Gastroesophageal sphincter (tissue), 3 donors: ENCODE measurements at regions not wholly inside any gene's neighbourhood (a gene's known extent, or its start where the extent isn't known, plus 50 kb on each side); places are given as distances from the start of the nearest gene placed in this dataset.

Source experiments
- EP300 ChIP-seq: sonication (generic); formaldehyde crosslinking; IDR thresholded peaks from one replicate; pipeline ENCODE4 v1.6.1; 2017; ENCODE audit warnings: antibody characterized with exemption, mild to moderate bottlenecking
- POLR2A ChIP-seq, 2 donors: fragments of 450-650 bp; IDR thresholded peaks; one replicate each; pipeline ENCODE4 v1.6.1; 2017; ENCODE audit warnings: antibody characterized with exemption in 2 of 2, mild to moderate bottlenecking in 2 of 2, moderate library complexity in 1 of 2
- POLR2AphosphoS5 ChIP-seq: sonication (generic); formaldehyde crosslinking; IDR thresholded peaks from one replicate; pipeline ENCODE4 v1.6.1; 2017; ENCODE audit warnings: antibody characterized with exemption
- TF ChIP-seq, protein P1 (sequence below), 4 experiments: fragments of 200-600 bp in 2 of 4; fragments of 450-650 bp in 2 of 4; sonication (generic) in 1 of 4; IDR thresholded peaks; one replicate each; pipeline ENCODE4 v1.5.1; 2017 to 2019; ENCODE audit warnings: antibody characterized with exemption in 4 of 4, mild to moderate bottlenecking in 2 of 4, moderate library complexity in 2 of 4

DNA sequence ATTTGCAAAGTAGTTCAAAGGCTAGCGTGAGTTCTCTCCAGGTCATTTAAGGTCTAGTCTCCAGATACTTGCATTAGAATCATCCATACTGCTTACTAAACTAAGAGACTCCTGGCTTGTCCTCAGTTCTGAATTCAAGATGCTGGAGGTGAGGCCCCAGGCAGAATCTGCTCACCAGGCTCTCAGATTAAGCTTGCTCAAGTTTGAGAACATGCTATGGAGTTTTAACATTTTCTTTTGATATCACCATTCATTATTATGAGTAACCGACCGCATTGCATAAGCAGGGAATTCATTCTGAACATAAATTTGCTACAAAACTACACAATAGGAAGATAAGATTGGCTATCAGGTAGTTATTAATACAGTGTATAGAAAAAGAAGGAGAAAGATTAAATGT is 409.7 kb upstream of the FANCL start:
- TF ChIP-seq, protein P1, sequence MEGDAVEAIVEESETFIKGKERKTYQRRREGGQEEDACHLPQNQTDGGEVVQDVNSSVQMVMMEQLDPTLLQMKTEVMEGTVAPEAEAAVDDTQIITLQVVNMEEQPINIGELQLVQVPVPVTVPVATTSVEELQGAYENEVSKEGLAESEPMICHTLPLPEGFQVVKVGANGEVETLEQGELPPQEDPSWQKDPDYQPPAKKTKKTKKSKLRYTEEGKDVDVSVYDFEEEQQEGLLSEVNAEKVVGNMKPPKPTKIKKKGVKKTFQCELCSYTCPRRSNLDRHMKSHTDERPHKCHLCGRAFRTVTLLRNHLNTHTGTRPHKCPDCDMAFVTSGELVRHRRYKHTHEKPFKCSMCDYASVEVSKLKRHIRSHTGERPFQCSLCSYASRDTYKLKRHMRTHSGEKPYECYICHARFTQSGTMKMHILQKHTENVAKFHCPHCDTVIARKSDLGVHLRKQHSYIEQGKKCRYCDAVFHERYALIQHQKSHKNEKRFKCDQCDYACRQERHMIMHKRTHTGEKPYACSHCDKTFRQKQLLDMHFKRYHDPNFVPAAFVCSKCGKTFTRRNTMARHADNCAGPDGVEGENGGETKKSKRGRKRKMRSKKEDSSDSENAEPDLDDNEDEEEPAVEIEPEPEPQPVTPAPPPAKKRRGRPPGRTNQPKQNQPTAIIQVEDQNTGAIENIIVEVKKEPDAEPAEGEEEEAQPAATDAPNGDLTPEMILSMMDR (IDR thresholded peaks at IDR 0.05), result no peak
- TF ChIP-seq POLR2AphosphoS5 (no peak), EP300 (no peak), POLR2A (IDR thresholded peaks at IDR 0.05) (no peak)
